ENCODE measurements at regions not wholly inside any gene's neighbourhood (a gene's known extent, or its start where the extent isn't known, plus 50 kb on each side); places are given as distances from the start of the nearest gene placed in this dataset.
A peak's percentile ranks its signal among the peaks of the same experiment; 100 is the strongest.

GRCh38 chr7:128166603-128167041, 74.5 kb upstream of the LEP start:
- peaks cover 19% of the 10 kb centered on the region; the same call in 1 of the 2 replicates for H3K27me3 ChIP-seq (ENCODE audit: insufficient read depth, low read length)
- H3K9ac ChIP-seq (ENCODE audit: low read length), result no peak overlapping the region
- H3K27ac ChIP-seq (ENCODE audit: low read depth, low read length, poor library complexity, severe bottlenecking), result no peak overlapping the region
- peak overlapping the region; percentile 57 for H3K4me2 ChIP-seq (ENCODE audit: low read length)
- no peaks in the 10 kb centered on the region for H3K9me2 ChIP-seq (ENCODE audit: low read depth, low read length)
- no peaks in the 10 kb centered on the region for H3F3A ChIP-seq (ENCODE audit: insufficient read depth, low read length)
- H3K4me1 ChIP-seq (ENCODE audit: insufficient read depth, low read length, severe bottlenecking), result peaks cover 6% of the 10 kb centered on the region
- no peaks in the 10 kb centered on the region for H3K9me3 ChIP-seq (ENCODE audit: low read length)
- H3K79me2 ChIP-seq (ENCODE audit: insufficient read depth, low read length), result no peaks in the 10 kb centered on the region
- H3K4me3 ChIP-seq (ENCODE audit: low read depth, low read length, poor library complexity, severe bottlenecking), result peak overlapping the region; percentile 46
- no peaks in the 10 kb centered on the region for H3K36me3 ChIP-seq (ENCODE audit: insufficient read depth, low read length)
- no peaks in the 10 kb centered on the region for H4K20me1 ChIP-seq (ENCODE audit: insufficient read depth, low read length)
- TF ChIP-seq EZH2 (IDR thresholded peaks at IDR 0.05; ENCODE audit: borderline replicate concordance, low read length), result no peak
- TF ChIP-seq CTCF (IDR thresholded peaks at IDR 0.05; ENCODE audit: low read length), result no peak
- H2AFZ ChIP-seq (ENCODE audit: low read length), result no peak overlapping the region

- no peaks in the 10 kb centered on the region for H3K36me3 ChIP-seq (ENCODE audit: insufficient read depth, low read length)
- no peaks in the 10 kb centered on the region for H4K20me1 ChIP-seq (ENCODE audit: insufficient read depth, low read length)
- peaks cover 19% of the 10 kb centered on the region; the same call in 1 of the 2 replicates for H3K27me3 ChIP-seq (ENCODE audit: insufficient read depth, low read length)
- H3K4me1 ChIP-seq (ENCODE audit: insufficient read depth, low read length, severe bottlenecking), result peaks cover 6% of the 10 kb centered on the region
- no peaks in the 10 kb centered on the region for H3F3A ChIP-seq (ENCODE audit: insufficient read depth, low read length)
- H3K9ac ChIP-seq (ENCODE audit: low read length), result no peak overlapping the region
- H3K27ac ChIP-seq (ENCODE audit: low read depth, low read length, poor library complexity, severe bottlenecking), result no peak overlapping the region
- peak overlapping the region; percentile 57 for H3K4me2 ChIP-seq (ENCODE audit: low read length)
- no peaks in the 10 kb centered on the region for H3K9me3 ChIP-seq (ENCODE audit: low read length)
- H3K9me2 ChIP-seq (ENCODE audit: low read depth, low read length), result no peaks in the 10 kb centered on the region
- no peaks in the 10 kb centered on the region for H3K79me2 ChIP-seq (ENCODE audit: insufficient read depth, low read length)
- H2AFZ ChIP-seq (ENCODE audit: low read length), result no peak overlapping the region
- TF ChIP-seq CTCF (IDR thresholded peaks at IDR 0.05; ENCODE audit: low read length) (no peak), EZH2 (IDR thresholded peaks at IDR 0.05; ENCODE audit: borderline replicate concordance, low read length) (no peak)
- H3K4me3 ChIP-seq (ENCODE audit: low read depth, low read length, poor library complexity, severe bottlenecking), result peak overlapping the region; percentile 46
Observed at GRCh38 chr7:128167042-128167701, 73.9 kb upstream of the LEP start.

GRCh38 chr7:128167791-128168666, 73.0 kb upstream of the LEP start:
- Histone ChIP-seq H3K27me3 (ENCODE audit: insufficient read depth, low read length) (peaks cover 19% of the 10 kb centered on the region; the same call in 1 of the 2 replicates), H3K4me1 (ENCODE audit: insufficient read depth, low read length, severe bottlenecking) (peaks cover 6% of the 10 kb centered on the region), H3K9ac (ENCODE audit: low read length) (no peak overlapping the region), H3K79me2 (ENCODE audit: insufficient read depth, low read length) (no peaks in the 10 kb centered on the region), H3K9me2 (ENCODE audit: low read depth, low read length) (no peaks in the 10 kb centered on the region), H3K36me3 (ENCODE audit: insufficient read depth, low read length) (no peaks in the 10 kb centered on the region), H3K9me3 (ENCODE audit: low read length) (no peaks in the 10 kb centered on the region), H3F3A (ENCODE audit: insufficient read depth, low read length) (no peaks in the 10 kb centered on the region), H2AFZ (ENCODE audit: low read length) (no peak overlapping the region), H3K4me3 (ENCODE audit: low read depth, low read length, poor library complexity, severe bottlenecking) (no peak overlapping the region), H3K27ac (ENCODE audit: low read depth, low read length, poor library complexity, severe bottlenecking) (no peak overlapping the region), H3K4me2 (ENCODE audit: low read length) (no peak overlapping the region), H4K20me1 (ENCODE audit: insufficient read depth, low read length) (no peaks in the 10 kb centered on the region)
- TF ChIP-seq CTCF (IDR thresholded peaks at IDR 0.05; ENCODE audit: low read length) (no peak), EZH2 (IDR thresholded peaks at IDR 0.05; ENCODE audit: borderline replicate concordance, low read length) (no peak)

Measured in OCI-LY1 (cell line).